Myocyte (in vitro differentiated cells): ENCODE measurements at regions not wholly inside any gene's neighbourhood (a gene's known extent, or its start where the extent isn't known, plus 50 kb on each side); places are given as distances from the start of the nearest gene placed in this dataset.
A peak's percentile ranks its signal among the peaks of the same experiment; 100 is the strongest.
"Not testable (repeated sequence)": the region's sequence is repeated elsewhere in the genome, so short reads cannot be mapped to it uniquely, and the experiment has no call there.

Experiments used
- DNase-seq: peaks from one replicate; pipeline ENCODE4 v3.0.0-alpha.2; 2012; ENCODE audit warnings: low read depth

GRCh38 chr6:97885325-97885724 is 602.3 kb upstream of the MMS22L start:
- no peak for DNase-seq

GRCh38 chr6:97885828-97886227 is 602.8 kb upstream of the MMS22L start:
- DNase-seq = no peak

GRCh38 chr6:97901531-97901930 is 618.5 kb upstream of the MMS22L start:
- DNase-seq = no peak

- DNase-seq = no peak
Observed at GRCh38 chr6:97909380-97909779, 626.4 kb upstream of the MMS22L start.

GRCh38 chr6:97913721-97914120 is 630.7 kb upstream of the MMS22L start:
- no peak for DNase-seq

GRCh38 chr6:97914912-97915311 is 631.9 kb upstream of the MMS22L start:
- DNase-seq = no peak

- no peak for DNase-seq
Observed at GRCh38 chr6:97915537-97915936, 632.5 kb upstream of the MMS22L start.

- no peak for DNase-seq
Observed at GRCh38 chr6:97917369-97917768, 634.4 kb upstream of the MMS22L start.

GRCh38 chr6:97919046-97919445 is 636.0 kb upstream of the MMS22L start:
- no peak for DNase-seq

GRCh38 chr6:97919631-97920030 is 636.6 kb upstream of the MMS22L start:
- no peak for DNase-seq

GRCh38 chr6:97923249-97923648 is 640.2 kb upstream of the MMS22L start:
- DNase-seq = no peak

- DNase-seq = no peak
Observed at GRCh38 chr6:97925504-97925903, 642.5 kb upstream of the MMS22L start.

GRCh38 chr6:97939440-97940168 is 656.6 kb upstream of the MMS22L start:
- no peak for DNase-seq

GRCh38 chr6:97947841-97948240 is 664.8 kb upstream of the MMS22L start:
- peak; percentile 3 for DNase-seq

- DNase-seq = no peak
Observed at GRCh38 chr6:97958134-97958533, 675.1 kb upstream of the MMS22L start.

- DNase-seq = no peak
Observed at GRCh38 chr6:97963193-97963592, 680.2 kb upstream of the MMS22L start.

- DNase-seq = no peak
Observed at GRCh38 chr6:97969065-97969464, 686.0 kb upstream of the MMS22L start.

- no peak for DNase-seq
Observed at GRCh38 chr6:97977084-97977483, 694.1 kb upstream of the MMS22L start.

- DNase-seq = no peak
Observed at GRCh38 chr6:97978855-97979271, 695.8 kb upstream of the MMS22L start.

- DNase-seq = not testable (repeated sequence)
Observed at GRCh38 chr6:97979285-97979684, 696.3 kb upstream of the MMS22L start.

- DNase-seq = no peak
Observed at GRCh38 chr6:97989451-97989850, 706.4 kb upstream of the MMS22L start.

GRCh38 chr6:97995158-97995557 is 712.1 kb upstream of the MMS22L start:
- DNase-seq = no peak

- DNase-seq = no peak
Observed at GRCh38 chr6:98002678-98003077, 719.7 kb upstream of the MMS22L start.
